ENCODE measurements at regions not wholly inside any gene's neighbourhood (a gene's known extent, or its start where the extent isn't known, plus 50 kb on each side); places are given as distances from the start of the nearest gene placed in this dataset.

GRCh38 chr17:34067011-34067410, 188.1 kb upstream of the CCL2 start:
- DNase-seq (ENCODE audit: low spot score), result no peak

GRCh38 chr17:34068571-34068970, 186.5 kb upstream of the CCL2 start:
- TF ChIP-seq, protein P1, sequence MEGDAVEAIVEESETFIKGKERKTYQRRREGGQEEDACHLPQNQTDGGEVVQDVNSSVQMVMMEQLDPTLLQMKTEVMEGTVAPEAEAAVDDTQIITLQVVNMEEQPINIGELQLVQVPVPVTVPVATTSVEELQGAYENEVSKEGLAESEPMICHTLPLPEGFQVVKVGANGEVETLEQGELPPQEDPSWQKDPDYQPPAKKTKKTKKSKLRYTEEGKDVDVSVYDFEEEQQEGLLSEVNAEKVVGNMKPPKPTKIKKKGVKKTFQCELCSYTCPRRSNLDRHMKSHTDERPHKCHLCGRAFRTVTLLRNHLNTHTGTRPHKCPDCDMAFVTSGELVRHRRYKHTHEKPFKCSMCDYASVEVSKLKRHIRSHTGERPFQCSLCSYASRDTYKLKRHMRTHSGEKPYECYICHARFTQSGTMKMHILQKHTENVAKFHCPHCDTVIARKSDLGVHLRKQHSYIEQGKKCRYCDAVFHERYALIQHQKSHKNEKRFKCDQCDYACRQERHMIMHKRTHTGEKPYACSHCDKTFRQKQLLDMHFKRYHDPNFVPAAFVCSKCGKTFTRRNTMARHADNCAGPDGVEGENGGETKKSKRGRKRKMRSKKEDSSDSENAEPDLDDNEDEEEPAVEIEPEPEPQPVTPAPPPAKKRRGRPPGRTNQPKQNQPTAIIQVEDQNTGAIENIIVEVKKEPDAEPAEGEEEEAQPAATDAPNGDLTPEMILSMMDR (IDR thresholded peaks at IDR 0.05; ENCODE audit: extremely low read depth, missing control alignments), result no peak
- no peak for DNase-seq (ENCODE audit: low spot score)

More at GRCh38 chr17:34067011-34067410, 188.1 kb upstream of the CCL2 start:
- TF ChIP-seq, protein P1 (IDR thresholded peaks at IDR 0.05; ENCODE audit: extremely low read depth, missing control alignments), result no peak

DNA sequence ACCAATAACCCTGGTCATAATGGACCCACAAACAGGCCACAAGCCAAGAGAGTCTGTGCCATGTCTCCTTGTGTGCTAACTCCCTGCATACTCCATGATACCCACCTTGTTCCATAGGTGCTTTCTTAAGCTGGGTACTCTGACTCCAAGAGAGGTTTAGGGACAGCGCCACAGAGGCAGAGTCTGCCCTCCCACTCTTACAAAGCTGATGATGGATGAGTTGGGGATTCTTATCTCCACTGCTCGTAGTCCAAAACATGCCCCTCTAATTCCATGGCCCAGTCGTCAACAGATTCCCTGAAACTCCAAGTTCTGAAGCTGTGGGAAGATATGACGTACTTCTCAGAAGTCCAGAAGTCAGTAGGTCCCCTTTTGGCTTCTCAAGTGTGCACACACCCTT, 184.4 kb upstream of the CCL2 start:
- no peak for DNase-seq (ENCODE audit: low spot score)
- TF ChIP-seq, protein P1 (IDR thresholded peaks at IDR 0.05; ENCODE audit: extremely low read depth, missing control alignments), result no peak

GRCh38 chr17:34071886-34072420, 183.1 kb upstream of the CCL2 start:
- TF ChIP-seq, protein P1 (IDR thresholded peaks at IDR 0.05; ENCODE audit: extremely low read depth, missing control alignments), result no peak
- DNase-seq (ENCODE audit: low spot score), result no peak

- DNase-seq (ENCODE audit: low spot score), result no peak
- TF ChIP-seq, protein P1 (IDR thresholded peaks at IDR 0.05; ENCODE audit: extremely low read depth, missing control alignments), result no peak
Measured at GRCh38 chr17:34075076-34075475, 180.0 kb upstream of the CCL2 start.

DNA sequence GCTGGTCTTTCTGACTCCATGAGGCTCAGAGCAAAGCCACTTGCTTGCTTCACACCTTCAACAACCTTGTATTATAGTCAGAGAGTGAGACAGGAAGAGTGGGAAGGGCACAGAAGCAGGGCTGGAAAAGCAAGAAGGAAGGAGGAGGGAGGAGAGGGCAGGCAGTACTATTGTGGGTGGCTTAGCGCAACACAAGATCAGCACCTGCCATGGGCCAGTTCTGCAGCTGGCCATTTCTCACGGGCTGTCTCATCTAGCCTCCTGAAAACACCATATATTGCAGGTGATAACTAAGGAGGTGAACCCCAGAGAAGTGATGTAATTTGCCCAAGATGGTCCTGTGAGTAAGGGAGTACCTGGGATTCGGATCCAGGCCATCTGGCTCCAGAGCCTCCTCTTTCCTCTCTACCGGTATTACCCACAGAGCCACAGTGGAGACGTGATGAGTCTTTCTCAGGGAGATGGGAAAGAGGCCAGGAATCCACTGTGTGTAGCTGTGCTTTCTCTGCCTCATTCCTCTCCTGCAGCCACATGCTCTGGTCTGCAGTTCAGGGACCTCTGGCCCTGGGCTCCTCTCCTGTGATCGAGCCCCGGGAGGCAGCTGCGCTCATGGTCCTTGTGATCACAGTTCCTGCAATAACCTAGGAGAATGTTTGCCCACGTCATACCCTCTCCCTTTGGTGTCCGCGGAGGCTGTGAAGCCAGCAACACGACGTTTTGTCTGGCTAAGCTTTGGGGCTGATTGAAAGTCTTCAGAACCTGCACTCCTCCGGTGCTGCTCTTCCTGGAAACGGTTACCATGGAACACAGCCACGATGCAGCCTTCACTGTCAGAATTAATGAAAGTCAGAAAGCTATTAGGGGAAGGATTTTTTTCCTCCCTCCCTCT, 178.1 kb upstream of the CCL2 start:
- TF ChIP-seq, protein P1 (IDR thresholded peaks at IDR 0.05; ENCODE audit: extremely low read depth, missing control alignments), result no peak
- no peak for DNase-seq (ENCODE audit: low spot score)

- DNase-seq (ENCODE audit: low spot score), result no peak
- TF ChIP-seq, protein P1 (IDR thresholded peaks at IDR 0.05; ENCODE audit: extremely low read depth, missing control alignments), result no peak
Measured at GRCh38 chr17:34081269-34081668, 173.8 kb upstream of the CCL2 start.
